Right lung (tissue), 2 donors: ENCODE measurements at regions not wholly inside any gene's neighbourhood (a gene's known extent, or its start where the extent isn't known, plus 50 kb on each side); places are given as distances from the start of the nearest gene placed in this dataset.

Source experiments
- DNase-seq, 2 donors: peaks; one replicate each; pipeline ENCODE4 v3.0.0-alpha.2; 2013

DNA sequence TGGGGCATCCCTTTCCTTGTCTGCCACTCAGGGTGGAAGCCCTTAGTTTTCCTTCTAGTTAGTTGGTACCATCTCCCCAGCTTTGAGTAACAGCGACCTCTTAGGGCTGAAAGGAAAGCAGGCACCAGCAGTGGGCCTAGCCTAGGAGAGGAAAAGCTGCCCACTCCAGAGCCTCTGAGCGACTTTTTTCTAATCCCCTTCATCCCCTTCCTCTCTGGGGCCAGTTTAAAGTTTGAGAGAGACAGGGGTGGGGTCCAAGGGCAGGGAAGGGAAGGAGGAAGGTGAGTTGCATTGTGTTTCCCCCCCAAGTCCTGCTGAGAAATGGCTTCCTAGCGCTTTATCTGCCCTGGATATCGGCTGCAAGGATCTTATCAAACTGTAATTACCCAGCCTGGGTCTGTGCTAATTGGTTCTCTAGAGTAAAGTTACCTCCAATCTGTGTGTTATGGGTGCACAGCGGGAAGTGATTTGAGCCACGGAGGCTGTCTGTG is 573.9 kb upstream of the CADM1 start:
- DNase-seq: no peak

DNA sequence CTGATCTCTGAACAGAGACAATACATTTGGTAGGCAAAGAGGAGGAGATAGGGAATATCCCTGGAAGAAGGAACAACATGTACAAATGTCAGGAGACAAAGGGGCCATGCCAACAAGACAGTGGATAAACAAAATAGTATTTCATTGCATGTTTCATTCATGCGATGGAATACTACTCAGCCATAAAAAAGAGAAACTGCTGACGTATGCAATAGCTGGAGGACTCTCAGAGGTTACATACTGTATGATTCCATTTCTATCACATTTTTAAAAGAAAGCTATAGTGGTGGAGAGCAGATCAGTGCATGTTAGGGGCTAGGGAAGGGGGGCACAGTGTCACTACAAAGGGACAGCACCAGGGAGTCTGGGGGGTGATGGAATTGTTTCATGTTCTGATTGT is 572.9 kb upstream of the CADM1 start:
- DNase-seq: no peak

- no peak for DNase-seq
Measured at GRCh38 chr11:116073854-116074837, 569.9 kb upstream of the CADM1 start.

DNA sequence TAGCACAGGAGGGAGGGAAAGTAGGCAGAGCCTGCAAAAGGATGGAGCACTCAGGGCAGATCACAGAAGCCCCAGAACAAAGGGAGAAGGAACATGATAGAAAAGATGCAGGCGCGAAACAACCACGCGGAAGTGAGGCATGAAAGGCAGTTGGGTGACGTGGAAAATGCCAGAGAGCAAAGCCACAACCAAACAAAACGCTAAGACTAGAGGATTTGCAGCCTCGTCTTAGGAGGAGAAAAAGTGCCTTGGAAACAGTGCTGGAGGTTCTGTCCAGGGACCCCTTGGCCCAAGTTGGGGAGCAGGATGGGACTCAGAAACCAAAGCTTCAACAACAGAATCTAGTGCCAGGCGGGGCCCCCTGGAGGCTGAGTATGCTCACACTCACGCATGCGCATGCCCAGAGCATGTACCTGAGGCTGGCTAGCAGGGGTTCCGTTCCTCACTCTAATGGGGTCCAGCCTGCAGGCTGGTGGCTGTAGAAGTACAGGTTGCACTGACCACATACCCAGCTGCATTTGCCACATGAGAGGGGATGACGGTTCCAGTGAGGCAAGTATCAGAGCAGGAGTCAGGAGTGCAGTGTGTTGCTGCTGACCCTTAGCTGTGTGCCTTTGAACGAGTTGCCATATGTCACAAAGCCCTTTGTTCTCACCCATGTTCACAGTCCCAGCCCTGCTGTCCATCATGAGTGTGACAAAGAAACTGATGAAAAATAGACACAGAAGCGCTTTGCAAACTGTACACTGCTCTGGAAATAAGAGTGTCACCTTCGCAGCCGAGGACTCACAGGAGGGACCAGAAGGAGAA is 568.6 kb upstream of the CADM1 start:
- no peak for DNase-seq

DNA sequence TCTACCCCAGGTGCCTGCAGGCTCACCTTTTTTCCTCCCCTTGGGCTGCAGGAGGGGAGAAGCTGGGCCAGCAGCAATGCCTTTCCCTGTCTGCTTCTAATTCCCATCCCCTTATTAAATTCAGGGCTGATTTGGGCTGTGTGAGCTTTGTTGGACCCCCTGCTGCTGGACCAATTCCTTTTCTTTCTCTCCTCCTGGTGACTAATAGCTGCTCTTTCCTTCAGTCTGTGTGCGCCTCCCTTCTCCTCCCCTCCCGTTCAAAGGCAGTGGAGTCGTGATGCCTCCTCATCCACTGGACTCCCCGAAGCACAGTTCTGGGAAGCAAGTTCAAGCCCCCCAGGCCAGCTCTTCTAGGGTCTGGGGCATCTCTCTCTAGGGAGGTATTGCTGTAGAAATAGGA is 567.9 kb upstream of the CADM1 start:
- DNase-seq: no peak

DNA sequence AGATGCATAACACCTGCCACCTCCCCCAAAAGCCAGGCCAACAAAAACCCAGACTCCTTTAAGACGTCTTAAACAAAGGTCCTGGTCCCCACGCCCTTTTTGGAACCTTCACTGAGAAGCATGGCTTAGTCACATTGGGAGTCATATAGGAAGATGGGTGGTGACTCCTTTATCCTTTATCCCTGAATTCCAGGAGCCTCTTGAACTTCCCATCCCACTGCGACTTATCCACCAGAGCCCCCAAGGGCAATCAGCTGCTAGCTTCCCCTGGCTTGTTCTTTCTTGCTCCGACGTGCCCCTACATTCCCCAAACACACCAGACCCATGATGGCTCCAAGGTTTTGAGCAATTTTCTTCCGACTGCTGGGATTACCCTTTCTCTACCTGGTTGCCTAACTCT is 567.0 kb upstream of the CADM1 start:
- DNase-seq: no peak

DNA sequence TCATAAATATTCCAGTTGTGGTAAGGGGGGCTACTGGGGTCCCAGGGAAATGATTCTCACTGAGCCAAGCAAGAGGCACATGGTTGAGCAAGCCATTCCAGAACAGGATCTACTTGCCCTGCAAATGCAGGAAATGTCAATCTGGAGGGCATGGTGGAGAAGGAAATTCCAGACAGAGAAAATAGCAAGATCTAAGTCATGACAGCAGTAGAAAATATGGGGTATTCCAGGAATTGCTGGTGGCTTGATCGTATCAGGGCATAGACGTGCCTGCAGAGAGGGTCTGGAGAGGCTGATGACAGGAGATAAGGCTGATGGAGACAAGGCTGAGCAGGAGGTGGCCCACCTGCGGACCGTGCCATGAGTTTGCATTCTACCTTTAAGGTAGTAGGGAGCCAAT is 566.3 kb upstream of the CADM1 start:
- DNase-seq: no peak

DNA sequence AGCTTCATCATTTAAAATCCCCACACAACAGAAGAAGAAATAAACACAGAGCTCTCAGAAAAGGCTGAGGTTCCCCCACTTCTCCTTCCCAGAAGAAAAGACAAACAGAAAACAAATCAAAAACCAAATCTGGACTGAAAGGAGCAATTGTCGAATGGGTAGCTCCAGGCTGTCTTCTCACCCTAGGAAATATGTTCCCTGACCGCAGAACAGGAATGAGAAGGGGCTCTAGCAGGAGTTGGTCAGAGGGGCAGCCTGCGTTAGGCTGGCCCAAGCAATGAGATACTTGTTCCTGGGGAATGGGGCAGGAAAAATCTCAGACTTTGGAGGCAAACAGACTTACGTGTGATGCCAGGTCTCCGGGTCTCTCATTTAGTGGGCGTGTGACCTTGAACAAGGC is 562.6 kb upstream of the CADM1 start:
- no peak for DNase-seq

DNA sequence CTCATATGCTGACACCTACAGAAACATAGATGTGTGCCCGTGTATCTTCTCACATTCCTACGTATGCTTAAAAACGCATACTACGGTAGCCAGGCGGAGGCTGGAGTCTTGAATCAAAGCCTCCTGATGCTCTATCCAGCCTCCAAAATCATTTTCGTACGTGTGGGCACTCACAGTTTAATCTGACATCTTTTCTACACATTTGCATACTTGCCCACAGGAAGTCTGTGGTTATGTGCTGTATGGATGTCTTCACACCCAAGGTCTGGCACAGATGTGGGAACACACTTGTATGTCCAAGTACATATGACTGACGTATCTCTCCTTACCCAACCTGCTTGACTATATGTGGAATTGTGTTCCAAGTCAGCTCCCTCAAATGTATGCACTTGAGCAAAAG is 561.8 kb upstream of the CADM1 start:
- DNase-seq: no peak

DNA sequence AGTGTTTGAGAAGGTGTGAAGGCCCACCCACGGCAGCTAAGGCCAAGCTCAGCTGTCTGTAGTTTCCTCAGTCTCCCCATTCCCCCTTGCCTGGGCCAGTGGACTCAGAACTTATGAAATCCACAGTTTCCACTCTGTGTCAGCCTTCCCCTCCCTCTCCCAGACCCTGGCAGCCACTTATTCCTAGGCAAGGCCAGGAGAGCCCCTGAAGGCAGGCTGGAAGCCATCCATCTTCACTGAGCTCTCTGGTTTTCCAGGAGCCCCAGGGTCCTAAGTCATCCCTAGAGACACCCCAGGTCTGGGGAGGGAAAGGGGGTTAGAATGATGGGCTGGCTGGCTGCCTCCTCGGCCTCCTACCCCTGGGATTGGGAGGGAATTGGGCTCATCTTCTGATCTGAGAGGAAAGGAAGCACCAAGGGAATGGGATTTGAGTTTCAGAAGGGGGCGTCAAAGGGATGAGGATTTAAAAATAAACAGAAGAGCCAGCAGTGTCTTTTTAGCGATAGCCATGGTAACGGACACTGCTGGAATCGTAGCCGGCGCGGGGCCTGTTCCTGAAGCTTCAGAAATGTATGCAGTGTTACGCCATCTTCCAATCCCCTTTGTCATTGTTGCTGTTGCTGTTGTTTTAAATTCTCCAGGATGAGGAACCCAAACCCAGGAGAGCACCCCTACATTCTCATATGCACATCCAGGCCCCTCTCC is 561.1 kb upstream of the CADM1 start:
- DNase-seq: no peak

DNA sequence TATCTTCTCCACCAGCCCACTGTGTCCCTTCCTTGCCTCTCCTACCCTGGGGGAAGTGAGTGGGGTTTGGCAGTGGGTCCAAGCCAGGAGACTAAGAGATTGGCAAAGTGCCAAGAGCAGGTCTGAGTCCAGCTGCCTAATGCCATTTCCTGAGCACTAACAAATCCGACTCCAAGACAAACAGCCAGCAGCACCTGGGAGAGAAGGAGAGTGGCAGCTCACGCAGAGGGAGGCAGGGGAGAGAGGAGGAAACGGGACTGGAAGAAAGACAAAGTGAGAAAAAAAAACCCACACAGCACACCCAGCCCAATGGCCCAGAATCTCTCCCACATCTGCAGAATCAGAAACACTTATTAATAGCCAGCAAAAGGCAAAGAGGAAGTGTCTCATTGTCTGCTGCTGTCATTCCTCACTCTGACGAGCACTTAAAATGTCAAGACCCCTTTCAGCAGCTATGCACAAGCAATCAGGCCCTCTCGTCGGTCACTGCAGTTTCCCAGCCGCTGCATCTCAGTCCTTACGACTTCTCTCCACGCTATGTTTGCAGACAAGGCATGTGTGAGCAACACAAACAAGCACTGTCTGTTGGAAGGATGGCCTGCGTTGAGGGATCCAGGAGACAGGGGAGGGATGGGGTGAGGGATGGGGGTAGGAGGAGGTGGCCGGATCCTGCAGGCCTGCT is 558.4 kb upstream of the CADM1 start:
- DNase-seq: no peak

DNA sequence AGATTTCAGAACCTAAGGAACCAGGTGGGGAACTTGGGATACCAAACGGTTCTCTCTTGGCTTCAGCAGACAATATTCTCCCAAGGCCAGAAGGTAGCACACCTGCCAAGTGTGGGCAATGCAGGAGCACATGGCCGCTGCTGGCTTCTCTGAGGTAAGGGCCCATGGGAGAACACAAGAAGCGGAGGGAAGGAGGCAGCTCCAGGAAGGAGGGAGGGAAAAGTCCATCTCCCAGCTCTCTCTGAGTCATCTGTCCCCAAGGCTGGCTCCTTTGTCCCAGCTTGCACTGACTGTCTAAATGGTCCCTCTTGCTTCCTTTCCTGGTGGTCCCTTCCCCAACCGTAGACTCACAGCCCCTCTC is 557.9 kb upstream of the CADM1 start:
- no peak for DNase-seq

GRCh38 chr11:116061322-116061721 is 557.1 kb upstream of the CADM1 start:
- no peak for DNase-seq

DNA sequence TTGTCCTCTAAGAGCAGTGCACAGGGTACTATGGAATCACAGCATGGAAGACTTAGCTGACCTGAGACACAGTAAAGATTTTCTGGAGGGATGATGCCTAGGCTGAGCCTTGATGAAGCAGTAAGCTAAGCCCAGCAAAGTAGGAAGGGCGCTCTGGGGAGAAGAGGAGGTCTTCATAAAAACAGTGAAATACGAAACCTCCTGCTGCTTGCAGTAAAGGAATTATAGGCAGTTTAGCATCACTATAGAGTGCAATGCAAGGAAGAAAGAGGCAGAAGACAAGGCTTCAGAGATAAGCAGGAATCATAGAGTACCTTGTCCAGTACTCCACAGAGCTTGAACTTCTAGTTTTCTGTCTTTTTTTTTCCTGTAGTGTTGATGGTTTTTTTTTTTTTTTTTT is 555.7 kb upstream of the CADM1 start:
- no peak for DNase-seq

GRCh38 chr11:116057000-116057399 is 552.8 kb upstream of the CADM1 start:
- DNase-seq: no peak

- no peak for DNase-seq
Measured at GRCh38 chr11:116055064-116055463, 550.8 kb upstream of the CADM1 start.

- no peak for DNase-seq
Measured at GRCh38 chr11:116053548-116053919, 549.3 kb upstream of the CADM1 start.

- no peak for DNase-seq
Measured at GRCh38 chr11:116052603-116053547, 548.7 kb upstream of the CADM1 start.

- no peak for DNase-seq
Measured at GRCh38 chr11:116051494-116051893, 547.3 kb upstream of the CADM1 start.

GRCh38 chr11:116049383-116049782 is 545.2 kb upstream of the CADM1 start:
- no peak for DNase-seq

DNA sequence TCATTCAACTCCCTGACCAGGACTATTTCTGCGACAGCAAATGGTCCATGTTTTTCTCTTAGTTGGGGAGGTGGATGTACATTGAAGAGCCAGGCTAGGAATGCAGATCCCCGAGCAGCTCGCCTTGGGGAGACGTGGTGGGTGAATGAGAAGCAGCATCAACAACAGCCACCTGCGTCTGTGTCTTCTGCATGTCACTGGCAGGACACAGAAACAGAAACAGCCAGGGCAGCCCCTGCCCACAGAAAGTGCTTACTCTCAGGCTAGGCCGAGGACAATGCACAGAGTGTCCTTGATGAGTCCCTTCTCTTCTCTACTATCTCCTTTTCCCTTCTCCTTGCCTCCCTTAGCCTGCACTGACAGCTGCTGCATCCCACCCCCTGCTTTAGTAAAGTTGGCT is 541.9 kb upstream of the CADM1 start:
- DNase-seq: no peak
